ENCODE measurements at regions not wholly inside any gene's neighbourhood (a gene's known extent, or its start where the extent isn't known, plus 50 kb on each side); places are given as distances from the start of the nearest gene placed in this dataset.
A peak's percentile ranks its signal among the peaks of the same experiment; 100 is the strongest.
"Not testable (repeated sequence)": the region's sequence is repeated elsewhere in the genome, so short reads cannot be mapped to it uniquely, and the experiment has no call there.

DNA sequence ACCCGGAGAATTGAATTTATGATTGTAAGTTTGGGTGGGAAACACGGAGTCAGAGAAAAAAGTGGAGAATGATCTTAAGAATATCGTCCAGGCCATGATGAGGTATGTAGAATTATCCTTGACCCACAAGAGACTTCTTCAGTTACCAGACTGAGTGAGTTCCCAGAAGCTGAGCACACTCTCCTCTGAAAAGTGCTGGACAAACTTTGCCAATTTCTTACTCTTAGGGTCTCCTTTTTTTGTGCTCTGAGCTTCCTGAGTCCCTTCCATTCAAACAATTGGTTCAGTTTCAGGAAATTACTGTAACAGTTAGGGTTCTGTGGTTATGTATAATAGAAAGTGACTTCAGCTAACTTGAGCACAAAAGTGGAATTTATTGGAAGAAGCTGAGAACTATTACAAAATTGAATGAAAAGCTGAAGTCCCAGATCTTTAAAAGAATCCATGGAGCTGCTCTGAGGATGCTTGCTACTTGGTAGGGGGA, 50.6 kb upstream of the EHBP1 start:
- Histone ChIP-seq H3K9me3 (ENCODE audit: low read depth) (no peaks in the 10 kb centered on the region), H3K9me2 (replicated peaks; ENCODE audit: insufficient read depth) (no peaks in the 10 kb centered on the region), H2AFZ (no peak overlapping the region), H3K27me3 (no peaks in the 10 kb centered on the region), H4K20me1 (ENCODE audit: insufficient read depth, poor library complexity, severe bottlenecking) (no peaks in the 10 kb centered on the region), H3K27ac (no peak overlapping the region), H3K36me3 (replicated peaks; ENCODE audit: insufficient read depth, low read depth) (no peaks in the 10 kb centered on the region), H3K79me2 (no peaks in the 10 kb centered on the region), H3K4me1 (ENCODE audit: insufficient read depth) (no peaks in the 10 kb centered on the region), H3K4me2 (no peak overlapping the region), H3K4me3 (no peak overlapping the region)
- DNase-seq (ENCODE audit: low spot score): no peak
- TF ChIP-seq EZH2 (IDR thresholded peaks at IDR 0.05; ENCODE audit: borderline replicate concordance) (no peak), CTCF (IDR thresholded peaks at IDR 0.05; ENCODE audit: poor library complexity) (no peak), EZH2phosphoT487 (IDR thresholded peaks at IDR 0.05; ENCODE audit: low read depth, severe bottlenecking, unreplicated experiment) (no peak)
- 94% methylated on average over 3 of the region's 3 CpGs for WGBS (ENCODE audit: low lambda C conversion rate, missing lambda C conversion rate)

DNA sequence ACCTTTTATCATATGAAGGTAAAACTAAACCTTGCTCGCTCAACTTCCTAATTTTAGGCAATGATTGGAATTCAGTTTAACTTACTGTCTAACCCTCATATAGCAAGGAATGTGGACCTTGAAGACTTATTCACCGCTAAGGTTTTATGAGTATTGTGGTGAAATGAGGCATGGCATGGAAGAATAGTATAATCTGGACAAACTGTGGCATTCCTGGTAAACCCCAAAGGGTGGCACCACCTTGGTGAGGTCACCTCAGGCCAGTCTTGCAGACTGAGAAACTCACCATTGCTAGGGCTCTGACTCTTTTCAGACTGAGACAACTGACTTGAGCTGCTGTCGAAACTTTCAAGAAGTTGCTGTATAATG, 51.1 kb upstream of the EHBP1 start:
- no peaks in the 10 kb centered on the region for H3K9me2 ChIP-seq (replicated peaks; ENCODE audit: insufficient read depth)
- no peak overlapping the region for H3K27ac ChIP-seq
- no peaks in the 10 kb centered on the region for H3K79me2 ChIP-seq
- no peaks in the 10 kb centered on the region for H3K9me3 ChIP-seq (ENCODE audit: low read depth)
- H3K4me3 ChIP-seq: no peak overlapping the region
- no peaks in the 10 kb centered on the region for H3K4me1 ChIP-seq (ENCODE audit: insufficient read depth)
- no peak overlapping the region for H3K4me2 ChIP-seq
- WGBS (ENCODE audit: low lambda C conversion rate, missing lambda C conversion rate): 91% methylated on average over 3 of the region's 3 CpGs
- no peak overlapping the region for H2AFZ ChIP-seq
- no peaks in the 10 kb centered on the region for H3K36me3 ChIP-seq (replicated peaks; ENCODE audit: insufficient read depth, low read depth)
- TF ChIP-seq EZH2phosphoT487 (IDR thresholded peaks at IDR 0.05; ENCODE audit: low read depth, severe bottlenecking, unreplicated experiment) (no peak), EZH2 (IDR thresholded peaks at IDR 0.05; ENCODE audit: borderline replicate concordance) (no peak), CTCF (IDR thresholded peaks at IDR 0.05; ENCODE audit: poor library complexity) (no peak)
- no peaks in the 10 kb centered on the region for H4K20me1 ChIP-seq (ENCODE audit: insufficient read depth, poor library complexity, severe bottlenecking)
- no peaks in the 10 kb centered on the region for H3K27me3 ChIP-seq
- DNase-seq (ENCODE audit: low spot score): no peak

DNA sequence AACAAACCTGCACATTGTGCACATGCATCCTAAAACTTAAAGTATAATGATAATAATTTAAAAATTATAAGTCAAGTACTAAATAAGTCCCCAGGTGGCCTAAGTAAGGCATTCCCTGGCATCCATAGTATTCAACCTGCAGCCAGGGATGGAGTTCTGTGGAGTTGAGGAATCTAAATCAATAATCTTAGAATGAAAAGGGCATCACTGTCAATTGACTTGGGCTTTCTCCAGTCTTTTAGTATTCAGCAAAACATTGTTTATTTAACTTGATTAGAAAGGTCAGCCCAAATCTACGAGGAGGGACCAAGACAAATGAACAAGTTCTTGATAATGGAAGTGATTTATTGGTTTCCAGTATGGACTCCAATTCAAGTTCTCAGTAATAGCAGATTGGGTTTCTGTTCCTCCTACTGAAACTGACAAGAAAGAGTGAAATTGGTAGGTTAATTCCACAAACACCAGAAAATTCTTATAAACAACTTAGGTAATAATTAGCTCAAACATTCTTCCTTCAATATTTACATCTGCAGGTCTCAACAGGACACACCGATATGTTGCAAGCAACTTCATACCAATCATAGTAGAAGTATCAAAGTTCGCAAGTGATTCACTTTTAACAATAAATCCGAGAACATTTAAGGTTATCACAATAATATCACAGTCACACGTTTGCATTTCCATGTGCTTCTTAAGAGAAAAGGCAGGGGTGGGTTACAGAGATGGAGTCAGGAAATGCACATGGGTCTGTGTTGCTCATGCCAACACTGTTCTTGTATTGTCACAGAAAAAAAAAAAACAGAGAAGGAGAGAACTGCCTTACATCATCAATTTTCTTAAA, 51.7 kb upstream of the EHBP1 start:
- no peak overlapping the region for H2AFZ ChIP-seq
- H3K27ac ChIP-seq: no peak overlapping the region
- H3K4me1 ChIP-seq (ENCODE audit: insufficient read depth): no peaks in the 10 kb centered on the region
- H4K20me1 ChIP-seq (ENCODE audit: insufficient read depth, poor library complexity, severe bottlenecking): no peaks in the 10 kb centered on the region
- no peaks in the 10 kb centered on the region for H3K27me3 ChIP-seq
- peak overlapping the region; percentile 38 for H3K4me2 ChIP-seq
- no peaks in the 10 kb centered on the region for H3K9me2 ChIP-seq (replicated peaks; ENCODE audit: insufficient read depth)
- no peak overlapping the region for H3K4me3 ChIP-seq
- DNase-seq (ENCODE audit: low spot score): no peak
- no peak for TF ChIP-seq CTCF (IDR thresholded peaks at IDR 0.05; ENCODE audit: poor library complexity)
- TF ChIP-seq EZH2 (IDR thresholded peaks at IDR 0.05; ENCODE audit: borderline replicate concordance): no peak
- no peak for TF ChIP-seq EZH2phosphoT487 (IDR thresholded peaks at IDR 0.05; ENCODE audit: low read depth, severe bottlenecking, unreplicated experiment)
- H3K79me2 ChIP-seq: no peaks in the 10 kb centered on the region
- H3K36me3 ChIP-seq (replicated peaks; ENCODE audit: insufficient read depth, low read depth): no peaks in the 10 kb centered on the region
- WGBS (ENCODE audit: low lambda C conversion rate, missing lambda C conversion rate): 60% methylated on average over 5 of the region's 5 CpGs
- no peaks in the 10 kb centered on the region for H3K9me3 ChIP-seq (ENCODE audit: low read depth)

- not testable (repeated sequence) for H3K9me3 ChIP-seq (ENCODE audit: low read depth); H3K4me1 ChIP-seq (ENCODE audit: insufficient read depth); DNase-seq (ENCODE audit: low spot score); H3K27me3 ChIP-seq; H3K4me3 ChIP-seq; H3K79me2 ChIP-seq; H3K9me2 ChIP-seq (replicated peaks; ENCODE audit: insufficient read depth); H3K36me3 ChIP-seq (replicated peaks; ENCODE audit: insufficient read depth, low read depth); H3K27ac ChIP-seq; H4K20me1 ChIP-seq (ENCODE audit: insufficient read depth, poor library complexity, severe bottlenecking); H3K4me2 ChIP-seq; H2AFZ ChIP-seq
- 56% methylated on average over 2 of the region's 2 CpGs for WGBS (ENCODE audit: low lambda C conversion rate, missing lambda C conversion rate)
Observed at GRCh38 chr2:62649087-62649486, 56.4 kb upstream of the EHBP1 start.

Data from hepatocyte (in vitro differentiated cells).